ENCODE measurements at regions not wholly inside any gene's neighbourhood (a gene's known extent, or its start where the extent isn't known, plus 50 kb on each side); places are given as distances from the start of the nearest gene placed in this dataset.

DNA sequence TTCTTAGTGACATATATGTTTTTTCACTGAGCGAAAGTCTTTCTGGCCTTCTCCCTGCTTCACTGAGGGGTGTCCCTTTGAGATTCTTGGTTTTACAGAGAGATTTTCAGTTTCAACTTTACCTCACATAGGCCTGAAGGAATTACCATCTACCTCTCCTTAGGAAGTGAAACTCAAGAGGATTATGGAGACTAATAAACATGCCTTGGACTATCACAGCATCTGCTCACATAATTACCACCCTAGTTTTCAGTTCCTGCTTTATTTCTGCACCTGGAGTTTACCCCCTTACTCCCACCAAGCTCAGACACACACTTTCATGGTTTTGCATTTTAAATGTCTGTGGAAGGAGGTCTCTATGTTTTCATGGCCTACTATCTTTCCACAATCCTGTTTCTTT lies 118.3 kb upstream of the SCAF11 start:
- TF ChIP-seq, protein P1, sequence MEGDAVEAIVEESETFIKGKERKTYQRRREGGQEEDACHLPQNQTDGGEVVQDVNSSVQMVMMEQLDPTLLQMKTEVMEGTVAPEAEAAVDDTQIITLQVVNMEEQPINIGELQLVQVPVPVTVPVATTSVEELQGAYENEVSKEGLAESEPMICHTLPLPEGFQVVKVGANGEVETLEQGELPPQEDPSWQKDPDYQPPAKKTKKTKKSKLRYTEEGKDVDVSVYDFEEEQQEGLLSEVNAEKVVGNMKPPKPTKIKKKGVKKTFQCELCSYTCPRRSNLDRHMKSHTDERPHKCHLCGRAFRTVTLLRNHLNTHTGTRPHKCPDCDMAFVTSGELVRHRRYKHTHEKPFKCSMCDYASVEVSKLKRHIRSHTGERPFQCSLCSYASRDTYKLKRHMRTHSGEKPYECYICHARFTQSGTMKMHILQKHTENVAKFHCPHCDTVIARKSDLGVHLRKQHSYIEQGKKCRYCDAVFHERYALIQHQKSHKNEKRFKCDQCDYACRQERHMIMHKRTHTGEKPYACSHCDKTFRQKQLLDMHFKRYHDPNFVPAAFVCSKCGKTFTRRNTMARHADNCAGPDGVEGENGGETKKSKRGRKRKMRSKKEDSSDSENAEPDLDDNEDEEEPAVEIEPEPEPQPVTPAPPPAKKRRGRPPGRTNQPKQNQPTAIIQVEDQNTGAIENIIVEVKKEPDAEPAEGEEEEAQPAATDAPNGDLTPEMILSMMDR (IDR thresholded peaks at IDR 0.05): no peak
- TF ChIP-seq, protein P2, sequence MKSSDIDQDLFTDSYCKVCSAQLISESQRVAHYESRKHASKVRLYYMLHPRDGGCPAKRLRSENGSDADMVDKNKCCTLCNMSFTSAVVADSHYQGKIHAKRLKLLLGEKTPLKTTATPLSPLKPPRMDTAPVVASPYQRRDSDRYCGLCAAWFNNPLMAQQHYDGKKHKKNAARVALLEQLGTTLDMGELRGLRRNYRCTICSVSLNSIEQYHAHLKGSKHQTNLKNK (CRISPR knock-in tag; IDR thresholded peaks at IDR 0.05): no peak
- TF ChIP-seq, protein P3, sequence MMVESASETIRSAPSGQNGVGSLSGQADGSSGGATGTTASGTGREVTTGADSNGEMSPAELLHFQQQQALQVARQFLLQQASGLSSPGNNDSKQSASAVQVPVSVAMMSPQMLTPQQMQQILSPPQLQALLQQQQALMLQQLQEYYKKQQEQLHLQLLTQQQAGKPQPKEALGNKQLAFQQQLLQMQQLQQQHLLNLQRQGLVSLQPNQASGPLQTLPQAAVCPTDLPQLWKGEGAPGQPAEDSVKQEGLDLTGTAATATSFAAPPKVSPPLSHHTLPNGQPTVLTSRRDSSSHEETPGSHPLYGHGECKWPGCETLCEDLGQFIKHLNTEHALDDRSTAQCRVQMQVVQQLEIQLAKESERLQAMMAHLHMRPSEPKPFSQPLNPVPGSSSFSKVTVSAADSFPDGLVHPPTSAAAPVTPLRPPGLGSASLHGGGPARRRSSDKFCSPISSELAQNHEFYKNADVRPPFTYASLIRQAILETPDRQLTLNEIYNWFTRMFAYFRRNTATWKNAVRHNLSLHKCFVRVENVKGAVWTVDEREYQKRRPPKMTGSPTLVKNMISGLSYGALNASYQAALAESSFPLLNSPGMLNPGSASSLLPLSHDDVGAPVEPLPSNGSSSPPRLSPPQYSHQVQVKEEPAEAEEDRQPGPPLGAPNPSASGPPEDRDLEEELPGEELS (CRISPR knock-in tag; IDR thresholded peaks at IDR 0.05): no peak
- TF ChIP-seq, protein P4, sequence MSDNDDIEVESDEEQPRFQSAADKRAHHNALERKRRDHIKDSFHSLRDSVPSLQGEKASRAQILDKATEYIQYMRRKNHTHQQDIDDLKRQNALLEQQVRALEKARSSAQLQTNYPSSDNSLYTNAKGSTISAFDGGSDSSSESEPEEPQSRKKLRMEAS (CRISPR knock-in tag; IDR thresholded peaks at IDR 0.05): no peak
- TF ChIP-seq CBFB (CRISPR knock-in tag; IDR thresholded peaks at IDR 0.05; ENCODE audit: low read depth) (no peak), IRF2 (CRISPR knock-in tag; IDR thresholded peaks at IDR 0.05; ENCODE audit: borderline replicate concordance, low read depth) (no peak)
